Adrenal gland (tissue), 9 donors: ENCODE measurements at regions not wholly inside any gene's neighbourhood (a gene's known extent, or its start where the extent isn't known, plus 50 kb on each side); places are given as distances from the start of the nearest gene placed in this dataset.
A peak's percentile ranks its signal among the peaks of the same experiment; 100 is the strongest.

Experiments used
- DNase-seq, 7 donors: peaks; one replicate each; pipeline ENCODE4 v3.0.0-alpha.2; 2019 to 2020
- H3K27ac ChIP-seq, 5 donors: fragments of 200-600 bp; sonication (generic) in 4 of 5; 1 replicate in 3 of 5; 2 replicates in 2 of 5; pipeline versions ENCODE4 v1.5.1 to v1.8.0; 2016 to 2020; ENCODE audit warnings: mild to moderate bottlenecking in 1 of 5
- H3K27me3 ChIP-seq: fragments of 200-600 bp; 2 replicates; pipeline ENCODE4 v1.8.0; 2021
- H3K36me3 ChIP-seq, 2 donors: fragments of 200-600 bp; replicated peaks in 1 of 2; 1 replicate in 1 of 2; 2 replicates in 1 of 2; pipeline versions ENCODE4 v1.5.1 to v1.8.0; 2018 to 2022
- H3K4me1 ChIP-seq, 2 donors: fragments of 200-600 bp; replicated peaks in 1 of 2; 1 replicate in 1 of 2; 2 replicates in 1 of 2; pipeline versions ENCODE4 v1.5.1 to v1.8.0; 2018 to 2021
- H3K4me3 ChIP-seq, 4 donors: fragments of 200-600 bp; sonication (generic) in 3 of 4; one replicate each; pipeline ENCODE4 v1.5.1; 2016 to 2018
- H3K9me3 ChIP-seq, 3 donors: fragments of 200-600 bp; sonication (generic) in 1 of 3; replicated peaks in 1 of 3; 1 replicate in 2 of 3; 2 replicates in 1 of 3; pipeline versions ENCODE4 v1.5.1 to v1.8.0; 2016 to 2021
- POLR2A ChIP-seq, 2 donors: fragments of 450-650 bp; IDR thresholded peaks; one replicate each; pipeline ENCODE4 v1.6.1; 2017; ENCODE audit warnings: antibody characterized with exemption in 2 of 2, mild to moderate bottlenecking in 2 of 2, moderate library complexity in 1 of 2
- WGBS, 4 donors: extraction: QIAGEN DNeasy Blood & Tissue Kit in 2 of 4; methylation state at CpG; one replicate each; pipeline versions ENCODE4 v1.1.5 to v1.1.7; 2013 to 2017; 5-methylcytosine and 5-hydroxymethylcytosine counted together
- intact Hi-C, 2 donors: fragments of 100-400 bp; cut with DNase I; formaldehyde crosslinking; loops; one replicate each; pipeline versions ENCODE4 v1.14.1 to v1.15.0; 2022 to 2023
- TF ChIP-seq, protein P1 (sequence below), 6 experiments: fragments of 450-650 bp in 4 of 6; fragments of 200-600 bp in 2 of 6; sonication (generic) in 1 of 6; IDR thresholded peaks; 1 replicate in 5 of 6; 2 replicates in 1 of 6; pipeline versions ENCODE4 v1.5.1 to v1.8.0; 2016 to 2021; ENCODE audit warnings: antibody characterized with exemption in 6 of 6, mild to moderate bottlenecking in 2 of 6, moderate library complexity in 1 of 6
- donor health status: healthy with polysubstance abuse.
- donor health status: Bipolar disorder and iron deficiency.
- donor health status: DM: yes; HTN: yes; CAD: no.
- donor health status: DM: no; HTN: no; CAD: no.
- donor health status: DM: no; HTN: no; CAD: no.

DNA sequence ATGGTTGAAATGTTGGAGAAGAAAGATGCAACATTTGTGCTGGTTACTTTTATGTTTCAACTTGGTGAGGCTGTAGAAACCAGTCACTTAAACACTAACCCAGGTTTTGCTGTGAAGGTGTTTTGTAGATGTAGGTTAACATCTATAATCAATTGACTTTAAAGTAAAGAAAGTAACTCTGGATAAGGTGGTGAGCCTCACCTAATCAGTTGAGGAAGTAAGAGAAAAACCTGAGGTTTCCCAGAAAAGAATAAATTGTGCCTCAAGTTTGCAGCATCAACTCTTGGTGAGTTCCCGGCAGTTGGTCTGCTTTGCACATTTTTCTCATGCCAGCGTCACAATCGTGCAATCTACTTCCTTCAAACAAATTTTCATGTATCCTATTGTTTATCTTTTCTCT is 673.4 kb downstream of the QKI start:
- intact Hi-C loops: no loop called here
- DNase-seq: no peak
- Histone ChIP-seq H3K36me3 (no peaks in the 10 kb centered on the region), H3K9me3 (no peaks in the 10 kb centered on the region), H3K4me1 (no peaks in the 10 kb centered on the region), H3K27me3 (no peaks in the 10 kb centered on the region), H3K4me3 (no peak overlapping the region), H3K27ac (no peak overlapping the region)
- TF ChIP-seq, protein P1, sequence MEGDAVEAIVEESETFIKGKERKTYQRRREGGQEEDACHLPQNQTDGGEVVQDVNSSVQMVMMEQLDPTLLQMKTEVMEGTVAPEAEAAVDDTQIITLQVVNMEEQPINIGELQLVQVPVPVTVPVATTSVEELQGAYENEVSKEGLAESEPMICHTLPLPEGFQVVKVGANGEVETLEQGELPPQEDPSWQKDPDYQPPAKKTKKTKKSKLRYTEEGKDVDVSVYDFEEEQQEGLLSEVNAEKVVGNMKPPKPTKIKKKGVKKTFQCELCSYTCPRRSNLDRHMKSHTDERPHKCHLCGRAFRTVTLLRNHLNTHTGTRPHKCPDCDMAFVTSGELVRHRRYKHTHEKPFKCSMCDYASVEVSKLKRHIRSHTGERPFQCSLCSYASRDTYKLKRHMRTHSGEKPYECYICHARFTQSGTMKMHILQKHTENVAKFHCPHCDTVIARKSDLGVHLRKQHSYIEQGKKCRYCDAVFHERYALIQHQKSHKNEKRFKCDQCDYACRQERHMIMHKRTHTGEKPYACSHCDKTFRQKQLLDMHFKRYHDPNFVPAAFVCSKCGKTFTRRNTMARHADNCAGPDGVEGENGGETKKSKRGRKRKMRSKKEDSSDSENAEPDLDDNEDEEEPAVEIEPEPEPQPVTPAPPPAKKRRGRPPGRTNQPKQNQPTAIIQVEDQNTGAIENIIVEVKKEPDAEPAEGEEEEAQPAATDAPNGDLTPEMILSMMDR (IDR thresholded peaks at IDR 0.05): no peak
- no peak for TF ChIP-seq POLR2A (IDR thresholded peaks at IDR 0.05)
- whole genome bisulfite sequencing, 4 donors: 87 to 92% (median 90%) methylated on average over 3 of the region's 3 CpGs

DNA sequence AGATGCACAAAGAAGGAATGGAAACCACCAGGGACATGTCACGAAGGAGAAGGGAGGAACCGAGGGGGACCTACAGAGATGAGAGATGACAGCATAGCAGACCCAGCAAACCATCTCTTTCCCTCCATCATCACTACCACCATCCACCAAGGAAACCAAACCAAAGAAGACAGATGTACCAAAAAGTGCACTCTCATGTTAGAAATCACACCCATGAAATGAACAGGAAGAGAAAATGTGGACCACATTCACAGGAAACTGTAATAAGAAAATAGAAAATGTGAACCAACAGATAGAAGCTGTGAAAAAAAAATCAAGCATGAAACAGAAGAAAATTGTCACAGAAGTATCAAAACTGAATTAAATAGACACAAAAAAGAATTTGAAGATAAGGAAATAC is 672.7 kb downstream of the QKI start:
- no peak overlapping the region for H3K27ac ChIP-seq
- H3K9me3 ChIP-seq: no peaks in the 10 kb centered on the region
- H3K4me1 ChIP-seq: no peaks in the 10 kb centered on the region
- DNase-seq: no peak
- TF ChIP-seq, protein P1 (IDR thresholded peaks at IDR 0.05): no peak
- TF ChIP-seq POLR2A (IDR thresholded peaks at IDR 0.05): no peak
- no peaks in the 10 kb centered on the region for H3K36me3 ChIP-seq
- H3K27me3 ChIP-seq: no peaks in the 10 kb centered on the region
- 81 to 100% (median 89%) methylated on average over 2 of the region's 2 CpGs for WGBS, 4 donors
- intact Hi-C loops: no loop called here
- H3K4me3 ChIP-seq: no peak overlapping the region

DNA sequence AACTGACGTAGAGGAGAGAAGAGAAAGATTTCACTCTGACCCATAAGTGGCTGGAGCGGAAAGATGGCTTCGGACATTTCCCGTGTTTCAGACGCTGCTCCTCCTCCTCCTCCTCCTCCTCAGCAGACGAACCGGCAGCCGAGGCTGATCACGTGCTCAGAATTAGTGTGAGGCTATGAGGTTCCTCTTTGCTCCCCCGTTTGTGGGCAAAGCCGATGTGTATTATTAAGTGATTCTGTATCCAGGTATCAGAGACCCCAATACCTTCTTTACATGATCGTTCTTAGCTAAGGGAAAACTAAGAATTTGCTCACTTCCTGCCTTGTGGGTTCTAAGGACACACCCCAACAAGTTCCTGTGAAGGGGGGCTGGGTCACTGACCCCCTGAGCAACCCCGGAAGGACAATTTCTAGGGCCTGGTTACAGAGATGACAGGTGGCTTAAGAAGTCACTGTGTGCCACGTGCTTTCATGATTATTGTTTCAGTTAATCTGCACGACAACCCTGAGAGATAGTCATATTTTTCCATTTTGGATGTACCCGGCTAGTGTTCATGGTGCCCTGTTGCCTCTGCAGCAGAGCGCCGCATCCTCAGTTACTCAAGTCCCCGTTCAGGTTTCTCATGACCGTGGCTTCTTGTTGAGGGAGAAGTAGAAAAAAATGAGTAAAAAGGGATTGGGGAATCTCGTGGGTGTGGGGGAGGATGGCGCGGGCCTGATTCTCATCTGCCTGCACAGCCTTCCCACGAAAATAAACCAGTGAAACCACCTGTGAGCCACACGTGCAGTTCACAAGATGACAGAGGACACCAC is 671.8 kb downstream of the QKI start:
- DNase-seq: no peak
- Histone ChIP-seq H3K9me3 (no peaks in the 10 kb centered on the region), H3K27me3 (no peaks in the 10 kb centered on the region), H3K27ac (no peak overlapping the region), H3K4me1 (no peaks in the 10 kb centered on the region), H3K4me3 (no peak overlapping the region), H3K36me3 (no peaks in the 10 kb centered on the region)
- intact Hi-C loops: no loop called here
- TF ChIP-seq, protein P1 (IDR thresholded peaks at IDR 0.05): no peak
- no peak for TF ChIP-seq POLR2A (IDR thresholded peaks at IDR 0.05)
- WGBS, 4 donors: 77 to 80% (median 79%) methylated on average over 25 of the region's 25 CpGs

DNA sequence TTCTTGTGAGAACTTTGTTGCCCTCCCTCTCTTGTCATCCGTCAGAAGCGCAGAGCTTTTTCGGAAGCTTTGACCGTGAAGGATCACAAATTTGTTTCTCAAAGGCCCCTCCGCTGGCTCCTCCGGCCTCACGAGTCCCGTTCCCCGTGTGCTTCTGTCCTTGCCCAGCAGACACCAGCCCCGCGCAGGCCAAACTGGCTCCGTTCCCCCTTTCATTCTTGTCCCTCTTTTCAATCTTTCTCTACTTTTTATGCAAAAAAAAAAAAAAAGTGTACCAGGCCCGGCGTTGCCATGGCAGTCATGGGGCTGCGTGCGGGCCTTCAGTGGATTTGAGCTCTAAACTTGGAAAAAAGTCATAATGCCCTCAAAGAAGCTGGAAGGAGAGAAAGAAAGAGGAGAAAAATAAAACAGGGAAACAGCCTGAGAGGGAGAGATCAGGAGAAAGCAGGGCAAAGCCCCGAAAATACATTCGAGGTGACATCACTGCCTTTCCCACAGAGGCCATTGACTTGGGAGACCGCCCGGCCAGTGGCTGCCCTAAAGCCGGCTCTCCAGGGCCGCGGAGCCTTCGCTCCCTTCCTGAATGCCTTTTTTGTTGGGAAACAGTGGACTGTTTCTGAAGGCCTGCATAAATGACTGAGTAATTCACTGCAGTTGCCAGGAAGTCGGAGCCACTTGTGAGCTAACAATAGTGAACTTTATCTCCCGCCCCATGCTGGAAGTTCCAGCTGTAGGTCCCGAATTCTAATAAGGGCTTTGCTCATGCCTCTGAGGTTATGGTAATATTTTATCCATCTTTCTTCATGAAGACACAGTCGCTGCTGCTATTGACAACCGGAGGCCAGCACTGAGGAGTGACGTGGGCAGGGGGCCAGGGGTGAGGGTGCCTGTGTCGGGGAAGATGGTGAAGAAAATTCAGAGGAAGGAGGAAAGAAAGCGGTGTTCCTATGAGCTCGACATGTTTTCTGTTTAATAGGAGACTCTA is 670.9 kb downstream of the QKI start:
- no peak for TF ChIP-seq POLR2A (IDR thresholded peaks at IDR 0.05)
- TF ChIP-seq, protein P1 (IDR thresholded peaks at IDR 0.05): no peak
- H3K27me3 ChIP-seq: no peaks in the 10 kb centered on the region
- H3K36me3 ChIP-seq: no peaks in the 10 kb centered on the region
- peak in 1 of 7 donors; percentile 62 for DNase-seq
- H3K27ac ChIP-seq: no peak overlapping the region
- WGBS, 4 donors: 78 to 82% (median 81%) methylated on average over 33 of the region's 33 CpGs
- no peaks in the 10 kb centered on the region for H3K4me1 ChIP-seq
- intact Hi-C loops: no loop called here
- H3K4me3 ChIP-seq: no peak overlapping the region
- H3K9me3 ChIP-seq: no peaks in the 10 kb centered on the region
